Skeletal muscle cell (primary cell): ENCODE measurements at regions not wholly inside any gene's neighbourhood (a gene's known extent, or its start where the extent isn't known, plus 50 kb on each side); places are given as distances from the start of the nearest gene placed in this dataset.
A peak's percentile ranks its signal among the peaks of the same experiment; 100 is the strongest.
"Not testable (repeated sequence)": the region's sequence is repeated elsewhere in the genome, so short reads cannot be mapped to it uniquely, and the experiment has no call there.

ENCODE experiments used
- DNase-seq: peaks from one replicate; pipeline ENCODE4 v3.0.0-alpha.2; 2010; ENCODE audit warnings: low read depth
- H3K4me3 ChIP-seq: 2 replicates; pipeline ENCODE4 v1.5.1; 2011; ENCODE audit warnings: low read depth, mild to moderate bottlenecking, control low read depth, low read length, moderate library complexity

GRCh38 chr6:48706310-48706709 lies 595.3 kb upstream of the PTCHD4 start:
- no peak overlapping the region for H3K4me3 ChIP-seq
- DNase-seq = no peak

- no peak overlapping the region for H3K4me3 ChIP-seq
- DNase-seq = no peak
These were observed 590.6 kb upstream of the PTCHD4 start for GRCh38 chr6:48701572-48701971.

- H3K4me3 ChIP-seq = no peak overlapping the region
- no peak for DNase-seq
These were observed 584.9 kb upstream of the PTCHD4 start for GRCh38 chr6:48695872-48696271.

GRCh38 chr6:48691420-48691819 lies 580.4 kb upstream of the PTCHD4 start:
- no peak for DNase-seq
- no peak overlapping the region for H3K4me3 ChIP-seq

- H3K4me3 ChIP-seq = no peak overlapping the region
These were observed 578.5 kb upstream of the PTCHD4 start for GRCh38 chr6:48689498-48689897.

GRCh38 chr6:48678390-48678789 lies 567.4 kb upstream of the PTCHD4 start:
- H3K4me3 ChIP-seq = no peak overlapping the region
- no peak for DNase-seq

More at GRCh38 chr6:48689498-48689897, 578.5 kb upstream of the PTCHD4 start:
- no peak for DNase-seq

GRCh38 chr6:48671505-48671904 lies 560.5 kb upstream of the PTCHD4 start:
- DNase-seq = no peak
- H3K4me3 ChIP-seq = no peak overlapping the region

GRCh38 chr6:48670546-48670945 lies 559.5 kb upstream of the PTCHD4 start:
- H3K4me3 ChIP-seq = no peak overlapping the region
- DNase-seq = no peak

- no peak for DNase-seq
- H3K4me3 ChIP-seq = no peak overlapping the region
These were observed 556.8 kb upstream of the PTCHD4 start for GRCh38 chr6:48667797-48668196.

GRCh38 chr6:48664826-48665225 lies 553.8 kb upstream of the PTCHD4 start:
- peak; percentile 1 for DNase-seq

GRCh38 chr6:48658915-48659314 lies 547.9 kb upstream of the PTCHD4 start:
- no peak overlapping the region for H3K4me3 ChIP-seq
- DNase-seq = no peak

More at GRCh38 chr6:48664826-48665225, 553.8 kb upstream of the PTCHD4 start:
- no peak overlapping the region for H3K4me3 ChIP-seq

GRCh38 chr6:48641544-48641943 lies 530.5 kb upstream of the PTCHD4 start:
- DNase-seq = no peak
- H3K4me3 ChIP-seq = no peak overlapping the region

GRCh38 chr6:48638796-48639195 lies 527.8 kb upstream of the PTCHD4 start:
- not testable (repeated sequence) for H3K4me3 ChIP-seq, DNase-seq

- no peak overlapping the region for H3K4me3 ChIP-seq
- DNase-seq = no peak
These were observed 519.5 kb upstream of the PTCHD4 start for GRCh38 chr6:48630511-48630910.

- no peak overlapping the region for H3K4me3 ChIP-seq
- no peak for DNase-seq
These were observed 517.3 kb upstream of the PTCHD4 start for GRCh38 chr6:48628316-48628715.

- no peak for DNase-seq
- no peak overlapping the region for H3K4me3 ChIP-seq
These were observed 515.4 kb upstream of the PTCHD4 start for GRCh38 chr6:48626421-48626820.

GRCh38 chr6:48624631-48625030 lies 513.6 kb upstream of the PTCHD4 start:
- no peak overlapping the region for H3K4me3 ChIP-seq
- DNase-seq = no peak

GRCh38 chr6:48619771-48620170 lies 508.8 kb upstream of the PTCHD4 start:
- no peak for DNase-seq
- H3K4me3 ChIP-seq = no peak overlapping the region

GRCh38 chr6:48615041-48615440 lies 504.0 kb upstream of the PTCHD4 start:
- H3K4me3 ChIP-seq = no peak overlapping the region
- DNase-seq = peak; percentile 25

GRCh38 chr6:48614326-48614725 lies 503.3 kb upstream of the PTCHD4 start:
- no peak for DNase-seq

GRCh38 chr6:48613231-48613949 lies 502.4 kb upstream of the PTCHD4 start:
- peak; percentile 5 for DNase-seq
- no peak overlapping the region for H3K4me3 ChIP-seq

More at GRCh38 chr6:48614326-48614725, 503.3 kb upstream of the PTCHD4 start:
- no peak overlapping the region for H3K4me3 ChIP-seq
